GM18508 (cell line): ENCODE measurements at regions not wholly inside any gene's neighbourhood (a gene's known extent, or its start where the extent isn't known, plus 50 kb on each side); places are given as distances from the start of the nearest gene placed in this dataset.

Experiments
- ATAC-seq: cut with Tn5 transposase; IDR thresholded peaks from one replicate; pipeline ENCODE4 v1.9.1; 2021; ENCODE audit warnings: moderate number of reproducible peaks; ENCODE audit not compliant: insufficient read depth, unreplicated experiment

- no peak for ATAC-seq
Observed at GRCh38 chr1:234976861-234977680, 151.6 kb downstream of the TOMM20 start.

GRCh38 chr1:234975941-234976860 is 152.4 kb downstream of the TOMM20 start:
- no peak for ATAC-seq

- no peak for ATAC-seq
Observed at GRCh38 chr1:234975122-234975940, 153.3 kb downstream of the TOMM20 start.

GRCh38 chr1:234973426-234974250 is 155.0 kb downstream of the TOMM20 start:
- no peak for ATAC-seq

GRCh38 chr1:234972411-234973191 is 156.0 kb downstream of the TOMM20 start:
- no peak for ATAC-seq

DNA sequence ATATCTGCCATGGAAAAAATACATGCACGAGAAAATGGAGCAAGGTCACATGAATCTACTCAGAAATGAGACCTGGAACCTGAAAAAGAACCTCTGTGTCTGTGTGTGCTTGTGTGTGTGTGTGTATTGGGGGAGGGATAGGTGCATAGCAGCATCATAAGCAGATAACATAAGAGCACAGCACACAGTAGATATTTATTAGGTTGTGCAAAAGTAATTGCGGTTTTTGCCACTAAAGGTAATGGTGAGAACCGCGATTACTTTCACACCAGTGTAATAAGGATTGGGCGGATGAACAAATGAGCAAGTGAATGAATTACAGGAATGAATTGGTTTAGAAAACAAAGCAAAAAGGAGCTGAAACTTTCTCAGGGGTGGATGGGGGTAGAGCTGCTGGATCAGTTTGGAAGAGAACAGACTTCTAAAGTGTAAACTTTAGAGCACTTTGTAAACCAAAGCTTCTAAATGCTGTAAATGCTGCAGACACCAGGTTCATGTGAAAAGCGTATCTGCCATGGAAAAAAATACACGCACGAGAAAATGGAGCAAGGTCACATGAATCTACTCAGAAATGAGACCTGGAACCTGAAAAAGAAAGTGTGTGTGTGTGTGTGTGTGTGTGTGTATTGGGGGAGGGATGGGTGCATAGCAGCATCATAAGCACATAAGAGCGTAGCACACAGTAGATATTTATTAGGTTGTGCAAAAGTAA is 156.9 kb downstream of the TOMM20 start:
- no peak for ATAC-seq

GRCh38 chr1:234970731-234971476 is 157.7 kb downstream of the TOMM20 start:
- ATAC-seq, result no peak

GRCh38 chr1:234970401-234970730 is 158.3 kb downstream of the TOMM20 start:
- no peak for ATAC-seq

GRCh38 chr1:234969581-234970400 is 158.8 kb downstream of the TOMM20 start:
- ATAC-seq, result no peak

DNA sequence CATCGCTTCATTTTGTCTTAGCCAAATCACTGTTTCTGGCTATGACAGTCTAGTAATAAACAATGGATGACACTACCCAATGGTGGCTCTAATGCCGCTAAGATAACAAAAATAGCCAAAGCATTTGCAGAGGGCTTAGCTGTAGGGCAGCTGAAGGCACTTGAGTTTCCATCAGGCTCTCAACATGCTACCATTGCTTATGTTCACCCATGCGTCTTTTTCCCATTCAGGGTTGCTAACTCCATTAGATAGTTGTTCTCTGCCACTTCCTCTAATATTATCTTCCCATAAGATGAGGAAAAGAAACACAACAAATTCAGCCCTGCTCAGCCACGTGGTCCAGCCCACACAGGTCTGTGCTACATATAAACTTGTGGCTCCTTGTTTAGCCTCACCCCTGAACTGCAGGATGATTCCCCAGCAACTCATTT is 159.6 kb downstream of the TOMM20 start:
- ATAC-seq, result no peak

DNA sequence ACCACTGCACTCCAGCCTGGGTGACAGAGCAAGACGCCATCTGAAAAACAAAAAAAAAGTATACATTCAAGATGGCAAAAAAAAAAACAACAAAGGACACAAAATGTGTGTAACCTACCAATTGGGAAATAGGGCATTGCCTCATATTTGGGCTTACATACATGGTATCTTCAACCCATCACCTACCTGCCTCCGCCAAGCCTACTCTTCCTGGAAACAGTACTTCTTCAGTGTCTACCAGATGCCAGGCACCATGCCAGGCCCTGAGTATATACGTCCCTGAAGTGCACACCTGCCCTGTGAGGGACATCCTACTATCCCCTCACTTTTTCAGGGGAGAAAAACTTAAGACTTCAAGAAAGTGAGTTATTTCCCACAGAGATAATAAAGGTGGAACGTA is 160.2 kb downstream of the TOMM20 start:
- ATAC-seq, result no peak

GRCh38 chr1:234967121-234967520 is 161.5 kb downstream of the TOMM20 start:
- no peak for ATAC-seq

GRCh38 chr1:234965111-234965510 is 163.5 kb downstream of the TOMM20 start:
- ATAC-seq, result no peak

DNA sequence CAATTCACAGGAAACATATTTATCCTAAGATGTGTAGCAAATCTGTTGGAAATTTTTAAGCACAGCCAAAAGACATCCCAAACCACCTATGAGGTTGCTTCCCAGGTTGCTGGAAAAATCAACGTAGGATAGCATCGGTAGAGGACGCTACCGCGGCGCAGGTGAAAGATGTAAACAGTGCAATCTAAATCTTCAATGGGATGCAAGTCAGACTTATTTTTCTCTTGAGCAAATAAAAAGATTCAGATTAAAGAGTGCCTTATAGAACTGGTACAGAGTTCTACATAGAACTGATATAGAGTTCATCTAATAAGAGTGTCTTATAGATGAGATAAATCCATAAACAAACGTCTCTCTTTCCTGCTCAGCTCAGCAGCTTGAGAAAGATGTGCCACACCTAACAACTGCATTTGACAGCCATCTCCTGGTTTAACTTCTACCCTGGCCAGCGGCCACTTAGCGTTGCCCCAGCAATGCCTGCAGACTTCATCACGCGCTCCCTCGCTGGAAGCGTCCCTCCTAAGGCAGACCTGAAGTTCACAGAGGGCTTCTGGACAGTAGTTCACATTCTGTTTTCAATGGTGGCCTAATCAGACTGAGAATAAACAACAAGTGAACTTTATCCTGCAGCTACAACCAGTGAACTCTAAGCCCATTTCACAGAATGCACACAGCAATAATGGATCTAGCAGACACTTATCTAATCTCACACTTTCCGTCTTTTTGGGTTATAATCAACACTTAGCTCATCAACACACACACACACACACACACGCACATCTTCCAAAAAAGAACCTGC is 164.5 kb downstream of the TOMM20 start:
- ATAC-seq, result no peak

GRCh38 chr1:234963180-234963903 is 165.3 kb downstream of the TOMM20 start:
- ATAC-seq, result peak; percentile 71
